Mucosa of gallbladder (tissue), 1 donor: ENCODE measurements at regions not wholly inside any gene's neighbourhood (a gene's known extent, or its start where the extent isn't known, plus 50 kb on each side); places are given as distances from the start of the nearest gene placed in this dataset.

Source experiments
- DNase-seq: peaks from one replicate; pipeline ENCODE4 v3.0.0-alpha.2; 2020; ENCODE audit warnings: low spot score
- donor health status: DM: no; HTN: no; CAD: no.

DNA sequence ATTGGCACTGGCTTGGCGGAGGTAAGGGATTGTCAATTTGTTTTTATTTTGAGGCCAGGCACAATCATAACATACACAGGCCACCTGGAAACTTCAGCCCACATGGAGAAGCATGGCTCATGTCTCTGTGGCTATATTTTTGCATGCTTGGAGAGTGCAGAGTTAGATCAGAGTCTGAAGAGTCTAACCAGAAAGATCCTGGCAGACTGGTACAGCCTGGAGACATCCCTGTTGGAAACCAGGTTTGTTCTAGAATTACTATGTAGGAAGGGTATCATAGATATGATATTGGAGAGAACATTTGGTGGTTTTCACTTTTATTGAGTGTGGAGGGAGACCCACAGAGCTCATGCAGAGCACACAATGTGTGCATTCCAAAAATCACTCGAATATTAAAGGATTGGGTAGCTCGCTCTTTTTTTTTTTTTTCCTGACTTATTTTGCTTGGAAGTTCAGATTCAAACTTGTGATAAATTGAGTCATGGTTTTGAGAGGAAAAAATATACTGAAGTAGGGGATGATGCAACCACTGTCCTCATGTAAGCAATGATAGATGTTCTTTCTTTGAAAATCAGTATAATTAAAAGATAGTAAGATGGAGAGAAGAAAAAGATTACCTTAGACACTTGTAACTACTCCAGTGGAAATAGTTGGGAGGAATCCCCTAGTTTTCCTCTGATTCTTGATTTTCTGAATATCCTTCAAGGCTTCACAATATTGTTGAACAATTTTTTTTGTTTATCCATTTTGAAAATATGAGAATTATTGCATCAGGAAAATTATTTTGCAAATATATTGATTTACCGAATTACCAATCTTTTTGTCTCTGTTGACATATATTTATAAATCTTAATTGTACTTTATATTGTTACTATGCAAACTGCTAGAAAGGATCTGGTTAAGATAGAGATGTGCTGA is 185.7 kb upstream of the ZEB2 start:
- no peak for DNase-seq

DNA sequence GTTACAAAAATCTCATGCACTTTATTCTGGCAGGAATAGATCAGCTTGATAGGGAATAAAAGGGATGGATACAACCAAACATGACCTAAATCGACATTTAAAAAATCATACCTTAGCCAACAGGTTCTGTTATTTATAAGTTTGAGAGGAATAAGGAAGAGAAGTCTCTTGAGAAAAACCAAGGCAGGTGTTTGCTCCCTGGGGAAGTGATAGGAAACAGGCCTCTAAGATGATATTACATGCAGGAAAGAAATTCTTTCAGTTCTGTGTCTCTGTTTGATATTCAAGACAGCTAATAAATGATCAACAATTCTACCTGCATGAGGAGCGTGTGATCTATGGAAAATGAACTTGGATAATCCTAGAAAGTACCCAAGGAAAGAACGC is 184.8 kb upstream of the ZEB2 start:
- DNase-seq = no peak

DNA sequence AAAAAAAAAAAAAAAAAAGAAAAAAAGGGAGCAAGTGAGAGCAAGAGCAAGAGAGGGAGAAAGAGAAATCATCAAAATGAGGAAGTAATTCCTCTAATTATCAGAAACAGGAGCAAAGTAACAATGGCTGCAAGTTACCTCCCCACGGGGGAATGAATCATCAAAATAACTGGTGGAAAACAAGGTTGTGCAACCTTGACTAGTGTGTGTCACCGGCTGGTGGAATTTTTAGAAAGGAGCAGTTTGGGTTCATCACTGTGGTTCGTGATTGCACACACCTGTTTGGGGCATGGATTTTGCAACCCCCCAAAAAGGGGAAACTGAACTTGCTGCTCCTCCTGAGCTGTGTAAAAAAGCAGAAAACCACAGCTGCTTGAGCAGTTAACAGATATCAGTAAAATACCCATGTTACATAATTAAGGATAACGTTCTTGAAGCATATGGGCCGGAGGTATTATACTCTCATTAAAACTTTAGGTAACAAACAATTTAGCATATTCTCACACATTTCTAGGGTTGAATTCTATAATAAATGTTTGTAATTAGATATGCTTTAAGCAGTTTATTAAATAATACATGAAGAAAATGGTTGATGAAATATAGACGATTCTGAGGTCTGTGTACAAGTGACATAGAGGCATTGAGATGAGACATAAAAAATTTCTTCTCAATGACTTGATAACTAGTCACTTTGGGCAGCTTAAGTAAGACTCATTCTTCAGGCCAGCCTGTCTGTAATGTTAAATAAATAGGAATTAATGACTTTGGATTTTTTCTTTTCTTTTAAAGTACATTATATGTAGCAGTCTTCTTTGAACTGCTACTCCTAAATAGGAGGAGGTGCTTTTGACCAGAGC is 184.2 kb upstream of the ZEB2 start:
- DNase-seq = peak; percentile 15

DNA sequence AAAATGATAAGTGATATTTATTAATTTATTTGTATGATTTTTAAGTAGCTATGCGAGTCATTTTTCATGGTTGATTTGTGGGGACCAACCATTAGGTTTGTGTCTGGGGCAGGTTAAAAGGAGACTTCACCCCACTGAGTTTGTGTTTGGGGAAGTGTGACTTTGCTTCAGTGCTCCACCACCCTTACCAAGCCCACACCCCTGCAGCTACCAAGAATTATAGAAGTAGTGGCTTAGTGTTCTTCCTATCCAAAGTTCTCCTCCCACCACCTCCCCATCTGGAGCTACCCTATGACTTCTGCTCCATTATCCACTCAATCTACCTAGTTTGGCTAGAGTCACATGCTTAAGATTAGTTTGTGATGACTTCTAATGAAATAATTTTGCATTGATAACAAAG is 182.1 kb upstream of the ZEB2 start:
- no peak for DNase-seq

DNA sequence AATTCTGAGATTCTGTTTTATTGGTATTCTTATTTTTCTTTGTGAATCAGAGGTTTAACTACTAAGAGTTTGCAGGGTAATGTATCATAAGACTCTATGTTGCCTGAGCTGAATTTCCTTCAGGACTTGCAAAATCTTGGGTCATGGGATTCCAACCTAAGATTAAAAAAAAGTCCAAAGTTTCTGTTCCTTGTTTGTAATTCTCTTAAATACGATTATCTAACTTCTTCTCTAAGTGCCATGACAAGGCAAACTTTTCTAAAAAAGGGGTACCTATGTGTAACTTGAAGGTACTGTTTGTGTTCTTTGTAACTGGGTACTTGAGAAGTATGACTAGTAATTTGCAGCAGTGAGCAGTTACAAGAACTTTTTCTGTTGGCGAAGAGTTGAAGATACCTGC is 181.3 kb upstream of the ZEB2 start:
- DNase-seq = no peak

DNA sequence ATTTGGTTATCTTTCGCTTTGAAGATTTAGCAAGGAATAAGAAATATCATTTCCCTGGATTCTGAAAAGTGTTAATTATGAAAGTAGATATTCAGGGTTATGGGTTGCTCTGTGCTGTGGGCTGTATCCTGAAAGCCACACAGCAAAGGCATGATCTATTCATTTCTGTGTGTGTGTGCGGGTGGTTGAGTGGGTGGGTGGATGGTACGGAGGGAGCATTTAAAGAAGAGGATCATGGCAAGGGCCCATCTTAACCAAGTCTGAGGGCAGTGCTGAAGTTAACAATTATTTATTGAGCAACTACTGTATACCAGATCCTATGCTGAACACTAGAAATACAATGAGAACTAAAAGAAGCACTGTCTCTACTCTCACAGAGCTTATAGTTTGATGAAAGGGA is 178.2 kb upstream of the ZEB2 start:
- DNase-seq = no peak

DNA sequence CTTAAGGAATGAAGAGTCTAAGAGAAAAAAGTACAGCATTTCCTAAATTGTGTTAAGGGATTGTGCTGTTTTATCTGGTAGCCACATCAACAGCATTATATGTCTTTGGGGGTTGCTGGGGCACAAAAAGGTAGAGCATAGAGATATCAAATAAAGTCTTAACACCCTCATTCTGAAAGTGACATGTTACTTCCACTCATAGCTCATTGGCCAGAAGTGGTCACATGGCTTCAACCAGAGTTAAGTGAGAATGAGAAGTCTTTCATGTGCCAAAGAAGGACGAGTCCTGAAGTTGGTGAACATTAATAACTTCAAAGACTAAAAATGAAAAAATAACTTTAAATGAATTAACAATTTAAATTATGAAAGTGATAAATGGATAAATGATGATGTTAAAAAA is 175.7 kb upstream of the ZEB2 start:
- no peak for DNase-seq

DNA sequence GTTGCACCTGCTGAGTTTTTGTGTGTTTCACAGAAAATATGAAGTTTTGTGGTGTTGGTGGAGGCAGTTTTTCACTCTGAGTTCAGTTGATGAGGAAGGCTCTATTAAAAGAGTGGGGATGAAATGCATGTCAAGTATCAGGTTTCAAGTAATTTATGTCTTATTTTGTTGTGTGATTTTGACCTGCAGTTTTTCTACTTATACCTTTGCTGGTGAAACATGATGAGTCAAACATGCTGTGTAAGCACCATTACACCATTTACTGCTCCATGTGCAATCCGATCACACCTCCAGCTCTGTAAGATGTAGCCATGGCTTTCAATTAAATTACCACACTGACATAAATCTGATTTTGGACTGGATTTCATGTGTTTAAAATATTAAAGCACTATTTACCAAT is 174.5 kb upstream of the ZEB2 start:
- no peak for DNase-seq

DNA sequence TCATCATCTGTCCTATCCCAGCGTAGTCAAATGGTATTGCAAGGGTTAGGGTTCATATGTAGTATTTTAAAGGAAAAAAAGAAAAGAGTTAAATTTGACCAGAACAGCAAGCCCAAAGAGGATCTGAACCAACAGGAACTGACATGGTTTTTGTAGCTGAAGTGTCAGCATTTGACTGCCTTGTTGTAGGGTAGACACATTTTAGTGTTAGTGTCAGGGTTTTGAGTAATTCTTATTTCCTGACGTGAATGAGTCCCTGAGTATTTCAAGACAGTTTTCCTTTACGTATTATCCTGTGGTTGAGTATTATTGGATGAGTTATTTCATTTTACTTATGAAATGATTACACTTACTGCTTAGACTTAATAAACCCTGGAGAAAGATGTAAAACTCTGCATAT is 173.3 kb upstream of the ZEB2 start:
- DNase-seq = no peak

DNA sequence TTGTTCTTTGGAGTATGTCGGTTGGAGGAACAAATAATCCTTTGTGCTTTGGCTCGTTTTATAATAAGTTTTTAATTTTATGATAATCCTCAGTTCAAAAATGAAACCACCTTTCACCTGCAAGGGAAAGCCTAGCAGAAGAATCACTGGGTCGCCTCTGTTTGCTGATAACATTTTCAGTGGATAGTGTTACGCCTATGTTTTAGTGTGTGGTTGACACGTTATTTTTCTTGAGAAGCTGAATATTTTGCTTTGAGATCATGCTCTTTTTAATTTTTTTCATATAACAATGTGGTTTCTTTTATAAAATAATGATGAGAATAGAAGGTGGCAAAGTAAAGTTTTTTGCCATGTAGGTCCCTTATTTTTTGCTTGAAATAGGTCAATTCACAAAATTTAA is 172.7 kb upstream of the ZEB2 start:
- DNase-seq = no peak

DNA sequence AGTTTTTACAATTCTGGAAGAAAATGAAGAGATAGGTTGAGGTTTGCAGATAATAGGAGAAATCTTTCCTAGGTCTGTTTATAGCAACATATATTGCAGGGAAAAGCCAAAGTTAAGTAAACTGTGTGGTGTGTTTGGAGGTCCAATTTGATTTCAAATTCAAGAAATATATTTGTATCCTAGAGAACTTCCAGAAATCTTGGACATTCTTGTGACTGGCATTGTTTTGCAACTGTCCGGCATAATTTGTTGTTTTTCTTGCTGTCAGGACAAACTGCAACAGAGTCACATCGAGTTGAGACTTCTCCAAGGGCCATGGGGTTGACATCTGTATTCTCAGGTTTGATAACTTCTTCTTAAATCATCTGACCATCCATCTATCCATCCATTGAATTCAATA is 170.9 kb upstream of the ZEB2 start:
- DNase-seq = no peak

DNA sequence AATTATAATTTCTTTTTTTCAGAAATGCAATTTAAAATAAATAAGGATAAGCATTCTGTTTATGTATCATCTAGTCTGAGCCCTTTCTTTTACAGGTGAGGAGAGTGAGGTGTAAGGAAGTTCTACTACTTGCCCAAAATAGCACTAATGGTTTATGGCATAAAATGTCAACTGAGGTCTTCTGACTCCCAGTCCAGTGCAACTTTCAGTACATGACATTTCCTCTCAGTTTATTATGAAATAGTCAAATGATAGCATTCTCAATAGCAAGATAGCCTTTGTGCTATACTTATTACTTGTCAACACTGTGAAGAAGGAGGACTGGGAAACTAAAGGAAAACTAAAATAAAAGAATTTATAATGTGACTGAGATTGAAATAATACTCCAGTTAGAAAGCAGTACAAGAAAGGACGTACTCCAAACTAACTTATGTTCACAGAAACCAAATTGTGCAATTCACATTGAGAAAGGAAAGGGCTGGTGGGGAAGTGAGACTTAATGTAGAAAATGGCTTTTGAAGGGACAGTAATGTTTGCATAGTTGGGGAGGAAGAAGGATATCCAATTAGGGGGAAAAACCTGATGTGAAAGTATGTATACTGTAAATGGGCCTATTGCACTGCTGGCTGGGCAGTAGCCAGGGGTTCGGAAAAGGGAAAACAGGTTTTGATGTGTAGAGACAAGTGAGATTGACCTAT is 166.7 kb upstream of the ZEB2 start:
- DNase-seq = no peak

DNA sequence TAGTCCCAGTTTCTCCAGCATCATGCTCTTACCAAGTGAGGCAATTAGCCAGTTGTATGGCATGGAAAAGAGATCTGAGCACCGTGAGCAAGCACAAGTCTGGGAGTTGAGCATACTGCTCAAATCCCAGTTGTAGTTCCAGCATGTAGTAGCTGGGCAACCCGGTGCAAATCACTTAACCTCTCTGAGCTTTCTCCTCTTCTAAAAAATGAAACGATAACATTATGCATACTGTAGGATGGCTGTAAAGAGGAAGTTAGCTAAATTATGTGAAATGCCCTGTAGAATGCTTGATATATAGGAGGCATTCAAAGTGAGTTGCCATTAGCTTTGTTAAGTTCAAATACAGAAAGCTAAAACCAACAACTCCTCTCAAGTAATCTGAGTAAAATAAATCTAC is 164.0 kb upstream of the ZEB2 start:
- no peak for DNase-seq

DNA sequence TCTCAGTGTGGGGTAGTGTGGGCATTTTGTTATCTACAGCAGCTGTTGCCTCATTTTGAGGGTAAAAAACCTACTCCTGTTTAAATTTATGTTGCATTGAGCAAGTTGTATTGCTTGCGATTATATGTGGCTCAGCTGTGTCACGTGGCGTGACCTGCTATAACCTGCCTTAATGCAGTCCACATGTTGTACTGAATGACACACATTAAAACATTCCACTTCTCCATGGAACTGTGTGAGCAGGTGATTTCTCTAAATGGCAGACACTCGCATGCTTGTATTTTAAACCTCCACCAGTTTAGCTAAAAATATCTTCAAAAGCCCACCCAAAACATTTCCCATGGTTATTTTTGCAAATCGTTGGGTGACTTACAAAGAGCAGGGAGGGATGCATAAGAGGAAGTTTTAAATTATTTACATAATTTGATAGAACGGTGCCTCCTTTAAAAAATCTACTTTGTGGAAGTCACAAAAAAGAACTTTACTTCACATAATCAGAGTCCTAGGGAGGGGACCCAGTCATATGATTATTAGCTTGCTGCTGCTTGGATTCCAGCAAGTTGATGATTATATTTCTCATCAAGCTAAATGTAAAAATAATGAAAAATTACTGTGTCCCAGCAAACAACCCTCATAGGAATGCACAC is 163.3 kb upstream of the ZEB2 start:
- no peak for DNase-seq

DNA sequence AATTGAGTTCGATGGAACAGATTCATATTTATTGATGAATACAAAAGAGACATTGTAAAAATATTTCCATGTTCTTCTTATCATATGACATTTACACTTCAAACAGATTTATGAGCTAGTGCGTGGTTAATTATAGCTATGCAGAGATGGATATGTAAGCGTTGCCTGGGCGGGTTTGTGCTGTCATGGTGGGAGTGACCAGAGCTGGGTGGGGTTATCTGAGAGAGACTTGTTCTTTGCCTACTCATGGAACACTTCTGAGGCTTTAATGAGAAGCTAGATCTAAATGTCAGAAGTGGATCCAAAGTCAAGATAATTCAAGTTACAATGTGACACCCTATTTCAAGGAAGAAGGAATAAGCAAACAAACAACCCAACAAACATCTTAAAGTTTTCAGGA is 162.3 kb upstream of the ZEB2 start:
- DNase-seq = no peak

DNA sequence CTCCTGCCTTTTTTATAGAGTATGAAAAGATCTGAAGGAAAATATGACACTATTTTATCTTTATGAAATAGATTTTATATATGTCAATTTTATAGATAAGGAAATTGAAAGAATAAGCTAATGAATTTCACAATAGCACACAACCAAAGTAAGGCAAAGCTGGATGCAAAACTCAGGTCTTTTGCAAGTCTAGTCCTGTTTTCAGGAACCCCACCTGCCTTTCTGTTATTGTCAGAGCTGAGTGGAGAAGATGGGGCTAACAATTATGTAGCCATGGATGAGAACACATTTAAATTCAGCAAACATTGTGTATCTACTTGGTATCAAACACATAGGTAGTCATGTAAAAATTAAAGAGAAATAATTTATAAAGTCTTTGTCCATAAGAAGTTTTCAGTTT is 161.5 kb upstream of the ZEB2 start:
- no peak for DNase-seq

DNA sequence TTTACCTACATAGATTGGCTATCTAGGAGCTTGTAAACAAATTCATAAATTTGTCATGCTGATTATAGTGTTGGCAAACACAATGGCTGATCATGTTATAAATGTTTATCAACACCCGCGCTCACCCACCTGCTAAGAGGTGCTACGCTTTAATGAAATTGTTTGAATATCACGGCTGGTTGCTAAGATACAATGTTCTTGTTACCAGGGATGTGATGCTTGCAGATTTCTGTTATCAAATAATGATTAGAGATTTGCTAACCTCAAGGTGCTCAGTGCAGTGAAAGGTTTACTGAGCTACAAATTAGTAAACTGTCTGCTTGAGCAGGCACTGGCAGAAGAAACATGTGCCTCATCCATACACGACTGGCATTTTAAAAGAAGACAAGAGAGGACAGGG is 160.0 kb upstream of the ZEB2 start:
- DNase-seq = no peak

DNA sequence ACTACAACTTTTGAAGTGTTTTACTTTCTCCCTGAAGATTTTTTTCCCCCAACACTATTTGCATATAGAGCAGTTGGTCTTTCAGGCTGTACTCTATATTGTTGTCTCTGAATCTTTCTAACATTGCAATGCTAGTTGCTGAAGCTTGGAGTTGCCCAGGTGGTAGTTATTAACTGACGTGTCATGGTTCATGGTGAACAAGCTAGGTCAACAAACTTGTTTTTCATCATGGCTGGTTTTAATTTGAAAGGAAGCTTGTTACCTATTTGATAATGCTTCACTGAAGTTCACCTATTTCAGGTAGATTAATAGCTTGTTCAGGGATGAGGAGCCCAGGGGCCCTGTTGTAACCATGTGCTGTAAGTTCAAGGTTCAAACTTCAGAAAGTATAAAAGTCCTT is 158.8 kb upstream of the ZEB2 start:
- DNase-seq = no peak

DNA sequence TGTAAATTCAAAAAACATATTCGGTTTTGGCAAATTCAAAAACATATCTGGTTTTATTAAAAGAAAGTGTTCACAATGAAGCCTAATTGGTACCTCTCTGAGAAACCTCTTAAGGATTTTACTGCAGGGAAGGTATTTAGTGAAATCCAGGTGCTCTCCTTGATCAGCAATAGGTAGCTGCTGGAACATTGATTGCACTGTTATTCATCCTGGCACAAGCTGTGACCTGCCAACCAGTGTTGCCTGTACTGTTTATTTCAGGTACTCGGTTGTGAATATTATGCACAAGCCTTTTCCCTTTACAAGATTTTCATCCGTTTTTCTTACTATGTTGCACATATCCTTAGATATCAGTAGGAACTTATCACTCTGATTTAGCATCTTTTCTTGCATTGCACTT is 155.8 kb upstream of the ZEB2 start:
- no peak for DNase-seq

DNA sequence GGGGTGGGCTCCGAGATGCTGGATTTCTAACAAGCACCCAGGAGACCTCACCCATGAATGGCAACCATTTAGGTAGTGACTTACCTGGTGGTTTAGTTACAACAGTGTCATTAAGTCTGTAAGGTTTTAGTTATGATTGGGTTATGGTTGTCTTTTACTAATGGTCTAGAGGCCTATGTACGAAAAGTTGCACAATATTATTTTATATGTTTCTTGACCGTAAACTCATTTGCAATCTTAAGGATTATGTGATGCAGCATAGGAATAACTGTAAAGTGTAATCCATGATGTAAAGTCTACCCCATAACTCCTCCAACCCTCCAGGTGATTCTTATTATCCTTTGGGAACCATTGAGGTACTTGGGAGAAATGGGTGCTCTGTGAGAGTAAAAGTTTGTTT is 155.4 kb upstream of the ZEB2 start:
- no peak for DNase-seq

DNA sequence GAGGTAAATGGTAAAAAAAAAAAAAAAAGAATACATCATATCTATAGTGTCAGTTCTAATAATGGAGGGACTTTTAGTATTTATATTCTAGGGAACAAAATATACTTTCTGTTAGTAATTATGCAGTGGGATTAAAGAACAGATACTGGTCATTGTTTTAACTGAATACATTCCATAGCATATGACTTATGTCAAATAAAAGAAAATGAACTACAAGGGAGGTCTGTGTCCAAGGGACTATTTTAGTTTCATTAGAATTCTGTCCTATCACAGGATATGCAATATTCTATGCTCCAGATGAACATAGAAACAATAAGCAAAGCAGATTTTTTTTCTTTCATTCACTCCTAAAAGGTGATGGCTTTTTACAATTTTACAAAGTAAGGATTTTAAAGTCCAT is 154.2 kb upstream of the ZEB2 start:
- DNase-seq = no peak

DNA sequence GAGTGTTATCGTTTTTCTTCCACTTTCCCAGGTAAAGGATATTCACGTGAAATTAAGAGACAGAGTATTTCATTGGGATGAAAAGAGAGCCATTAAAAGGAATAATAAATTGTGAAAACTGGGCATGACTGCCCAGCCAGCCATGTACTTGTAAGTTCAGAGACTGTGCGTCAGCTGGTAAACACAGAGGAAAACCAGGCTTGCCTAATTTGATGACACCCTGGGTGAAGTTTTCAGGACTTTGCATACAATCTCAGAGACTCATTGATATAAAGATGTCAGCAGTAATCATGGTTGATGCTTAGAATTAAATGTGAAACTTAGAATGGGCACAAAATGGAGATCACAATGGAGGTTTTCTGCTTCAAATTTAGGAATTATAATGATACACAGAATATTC is 153.5 kb upstream of the ZEB2 start:
- DNase-seq = no peak
